HL-60 (cell line): ENCODE measurements at regions not wholly inside any gene's neighbourhood (a gene's known extent, or its start where the extent isn't known, plus 50 kb on each side); places are given as distances from the start of the nearest gene placed in this dataset.

Source experiments
- GABPA ChIP-seq: IDR thresholded peaks from 2 replicates; pipeline ENCODE4 v1.6.1; 2012; ENCODE audit warnings: low read depth
- POLR2AphosphoS5 ChIP-seq: IDR thresholded peaks from 2 replicates; pipeline ENCODE4 v1.6.1; 2012; ENCODE audit warnings: low read depth
- SPI1 ChIP-seq: IDR thresholded peaks from 2 replicates; pipeline ENCODE4 v1.6.1; 2012; ENCODE audit warnings: low read depth, mild to moderate bottlenecking, borderline replicate concordance
- TF ChIP-seq, protein P1 (sequence below): IDR thresholded peaks from one replicate; pipeline ENCODE4 v1.5.1; 2011; ENCODE audit warnings: low read length, control low read depth, inconsistent platforms; ENCODE audit not compliant: insufficient read depth
- TF ChIP-seq, protein P2 (sequence below): IDR thresholded peaks from 2 replicates; pipeline ENCODE4 v1.6.1; 2012; ENCODE audit warnings: low read depth; ENCODE audit not compliant: insufficient replicate concordance

DNA sequence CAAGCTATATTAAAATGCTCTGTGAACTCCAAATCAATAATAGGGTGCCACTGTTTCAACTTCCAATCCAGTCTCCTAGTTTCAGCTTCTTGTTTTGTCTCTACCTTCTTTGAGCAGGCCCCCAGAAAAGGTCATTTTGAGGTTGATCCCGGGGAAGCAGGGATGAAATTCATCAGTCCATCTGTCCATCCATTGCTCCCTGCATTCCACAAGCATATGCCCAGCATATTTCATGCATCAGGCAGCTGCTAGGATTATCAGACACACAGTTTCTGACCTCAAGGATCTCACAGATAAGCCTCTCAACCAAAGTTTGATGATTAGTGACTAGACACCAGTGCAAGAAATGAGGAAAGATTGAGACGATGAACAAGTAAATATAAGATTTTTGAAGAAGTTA is 186.6 kb upstream of the PDE1C start:
- TF ChIP-seq, protein P1, sequence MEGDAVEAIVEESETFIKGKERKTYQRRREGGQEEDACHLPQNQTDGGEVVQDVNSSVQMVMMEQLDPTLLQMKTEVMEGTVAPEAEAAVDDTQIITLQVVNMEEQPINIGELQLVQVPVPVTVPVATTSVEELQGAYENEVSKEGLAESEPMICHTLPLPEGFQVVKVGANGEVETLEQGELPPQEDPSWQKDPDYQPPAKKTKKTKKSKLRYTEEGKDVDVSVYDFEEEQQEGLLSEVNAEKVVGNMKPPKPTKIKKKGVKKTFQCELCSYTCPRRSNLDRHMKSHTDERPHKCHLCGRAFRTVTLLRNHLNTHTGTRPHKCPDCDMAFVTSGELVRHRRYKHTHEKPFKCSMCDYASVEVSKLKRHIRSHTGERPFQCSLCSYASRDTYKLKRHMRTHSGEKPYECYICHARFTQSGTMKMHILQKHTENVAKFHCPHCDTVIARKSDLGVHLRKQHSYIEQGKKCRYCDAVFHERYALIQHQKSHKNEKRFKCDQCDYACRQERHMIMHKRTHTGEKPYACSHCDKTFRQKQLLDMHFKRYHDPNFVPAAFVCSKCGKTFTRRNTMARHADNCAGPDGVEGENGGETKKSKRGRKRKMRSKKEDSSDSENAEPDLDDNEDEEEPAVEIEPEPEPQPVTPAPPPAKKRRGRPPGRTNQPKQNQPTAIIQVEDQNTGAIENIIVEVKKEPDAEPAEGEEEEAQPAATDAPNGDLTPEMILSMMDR: no peak
- TF ChIP-seq POLR2AphosphoS5: no peak
- no peak for TF ChIP-seq SPI1
- TF ChIP-seq, protein P2, sequence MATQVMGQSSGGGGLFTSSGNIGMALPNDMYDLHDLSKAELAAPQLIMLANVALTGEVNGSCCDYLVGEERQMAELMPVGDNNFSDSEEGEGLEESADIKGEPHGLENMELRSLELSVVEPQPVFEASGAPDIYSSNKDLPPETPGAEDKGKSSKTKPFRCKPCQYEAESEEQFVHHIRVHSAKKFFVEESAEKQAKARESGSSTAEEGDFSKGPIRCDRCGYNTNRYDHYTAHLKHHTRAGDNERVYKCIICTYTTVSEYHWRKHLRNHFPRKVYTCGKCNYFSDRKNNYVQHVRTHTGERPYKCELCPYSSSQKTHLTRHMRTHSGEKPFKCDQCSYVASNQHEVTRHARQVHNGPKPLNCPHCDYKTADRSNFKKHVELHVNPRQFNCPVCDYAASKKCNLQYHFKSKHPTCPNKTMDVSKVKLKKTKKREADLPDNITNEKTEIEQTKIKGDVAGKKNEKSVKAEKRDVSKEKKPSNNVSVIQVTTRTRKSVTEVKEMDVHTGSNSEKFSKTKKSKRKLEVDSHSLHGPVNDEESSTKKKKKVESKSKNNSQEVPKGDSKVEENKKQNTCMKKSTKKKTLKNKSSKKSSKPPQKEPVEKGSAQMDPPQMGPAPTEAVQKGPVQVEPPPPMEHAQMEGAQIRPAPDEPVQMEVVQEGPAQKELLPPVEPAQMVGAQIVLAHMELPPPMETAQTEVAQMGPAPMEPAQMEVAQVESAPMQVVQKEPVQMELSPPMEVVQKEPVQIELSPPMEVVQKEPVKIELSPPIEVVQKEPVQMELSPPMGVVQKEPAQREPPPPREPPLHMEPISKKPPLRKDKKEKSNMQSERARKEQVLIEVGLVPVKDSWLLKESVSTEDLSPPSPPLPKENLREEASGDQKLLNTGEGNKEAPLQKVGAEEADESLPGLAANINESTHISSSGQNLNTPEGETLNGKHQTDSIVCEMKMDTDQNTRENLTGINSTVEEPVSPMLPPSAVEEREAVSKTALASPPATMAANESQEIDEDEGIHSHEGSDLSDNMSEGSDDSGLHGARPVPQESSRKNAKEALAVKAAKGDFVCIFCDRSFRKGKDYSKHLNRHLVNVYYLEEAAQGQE: no peak
- no peak for TF ChIP-seq GABPA
